ENCODE measurements at regions not wholly inside any gene's neighbourhood (a gene's known extent, or its start where the extent isn't known, plus 50 kb on each side); places are given as distances from the start of the nearest gene placed in this dataset.

- TF ChIP-seq CTCF (IDR thresholded peaks at IDR 0.05) = no peak
- TF ChIP-seq POLR2A (IDR thresholded peaks at IDR 0.05) = no peak
- DNase-seq = no peak
- Histone ChIP-seq H3K36me3 (ENCODE audit: low read depth, missing control alignments) (no peaks in the 10 kb centered on the region), H3K4me3 (no peak overlapping the region), H3K27me3 (no peaks in the 10 kb centered on the region), H3K27ac (no peak overlapping the region), H3K4me1 (no peaks in the 10 kb centered on the region), H3K9me3 (no peaks in the 10 kb centered on the region)
- WGBS, 2 donors = 81 to 87% methylated on average over 1 of the region's 1 CpG
- intact Hi-C loops (cut with DNase I; ENCODE audit: low total_unique reads) = no loop called here
These were observed 687.9 kb upstream of the SETBP1 start for GRCh38 chr18:43992741-43993140.

GRCh38 chr18:43994381-43994780 is 686.3 kb upstream of the SETBP1 start:
- Histone ChIP-seq H3K4me1 (no peaks in the 10 kb centered on the region), H3K4me3 (no peak overlapping the region), H3K27ac (no peak overlapping the region), H3K9me3 (no peaks in the 10 kb centered on the region), H3K36me3 (ENCODE audit: low read depth, missing control alignments) (no peaks in the 10 kb centered on the region), H3K27me3 (no peaks in the 10 kb centered on the region)
- 81 to 91% methylated on average over 4 of the region's 4 CpGs for WGBS, 2 donors
- intact Hi-C loops (cut with DNase I; ENCODE audit: low total_unique reads) = no loop called here
- DNase-seq = no peak
- no peak for TF ChIP-seq CTCF (IDR thresholded peaks at IDR 0.05)
- no peak for TF ChIP-seq POLR2A (IDR thresholded peaks at IDR 0.05)

- Histone ChIP-seq H3K4me3 (no peak overlapping the region), H3K36me3 (ENCODE audit: low read depth, missing control alignments) (no peaks in the 10 kb centered on the region), H3K4me1 (no peaks in the 10 kb centered on the region), H3K27ac (no peak overlapping the region), H3K27me3 (no peaks in the 10 kb centered on the region), H3K9me3 (no peaks in the 10 kb centered on the region)
- no peak for DNase-seq
- no peak for TF ChIP-seq POLR2A (IDR thresholded peaks at IDR 0.05)
- TF ChIP-seq CTCF (IDR thresholded peaks at IDR 0.05) = no peak
- intact Hi-C loops (cut with DNase I; ENCODE audit: low total_unique reads) = no loop called here
- WGBS, 2 donors = 81 to 90% methylated on average over 2 of the region's 2 CpGs
These were observed 666.8 kb upstream of the SETBP1 start for GRCh38 chr18:44013871-44014270.

- H3K4me1 ChIP-seq = no peaks in the 10 kb centered on the region
- TF ChIP-seq CTCF (IDR thresholded peaks at IDR 0.05) (no peak), POLR2A (IDR thresholded peaks at IDR 0.05) (no peak)
- intact Hi-C loops (cut with DNase I; ENCODE audit: low total_unique reads) = no loop called here
- WGBS, 2 donors = 74 to 85% methylated on average over 1 of the region's 1 CpG
- DNase-seq = no peak
- H3K36me3 ChIP-seq (ENCODE audit: low read depth, missing control alignments) = no peaks in the 10 kb centered on the region
- no peak overlapping the region for H3K4me3 ChIP-seq
- H3K27ac ChIP-seq = no peak overlapping the region
- no peaks in the 10 kb centered on the region for H3K9me3 ChIP-seq
- no peaks in the 10 kb centered on the region for H3K27me3 ChIP-seq
These were observed 655.3 kb upstream of the SETBP1 start for GRCh38 chr18:44025421-44025820.

- H3K4me1 ChIP-seq = no peaks in the 10 kb centered on the region
- no peak overlapping the region for H3K4me3 ChIP-seq
- H3K36me3 ChIP-seq (ENCODE audit: low read depth, missing control alignments) = no peaks in the 10 kb centered on the region
- DNase-seq = no peak
- TF ChIP-seq CTCF (IDR thresholded peaks at IDR 0.05) (no peak), POLR2A (IDR thresholded peaks at IDR 0.05) (no peak)
- intact Hi-C loops (cut with DNase I; ENCODE audit: low total_unique reads) = no loop called here
- no peaks in the 10 kb centered on the region for H3K27me3 ChIP-seq
- WGBS, 2 donors = 69 to 74% methylated on average over 1 of the region's 1 CpG
- no peaks in the 10 kb centered on the region for H3K9me3 ChIP-seq
- H3K27ac ChIP-seq = no peak overlapping the region
These were observed 652.6 kb upstream of the SETBP1 start for GRCh38 chr18:44028109-44028508.
